ENCODE measurements at regions not wholly inside any gene's neighbourhood (a gene's known extent, or its start where the extent isn't known, plus 50 kb on each side); places are given as distances from the start of the nearest gene placed in this dataset.

DNA sequence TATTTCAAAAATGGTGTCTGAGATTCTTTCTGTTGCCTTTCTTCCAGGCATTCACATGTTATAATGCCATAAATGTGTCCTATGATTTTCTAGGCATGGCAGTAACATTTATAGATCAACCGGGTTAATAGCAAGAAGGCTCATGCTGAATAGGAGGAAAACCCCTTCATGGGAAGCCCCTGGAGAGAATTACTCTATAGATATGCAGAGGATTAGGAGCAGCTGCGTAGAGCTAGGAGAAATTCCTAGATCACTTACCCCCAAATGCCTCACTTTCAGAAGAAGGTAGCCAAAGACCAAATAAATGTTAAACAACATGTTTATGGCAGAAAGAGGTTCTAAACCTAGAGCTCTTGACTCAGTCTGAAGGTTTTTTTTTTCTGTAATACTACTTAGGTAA lies 153.4 kb upstream of the CTNNA2 start (continued):
- TF ChIP-seq, protein P1, sequence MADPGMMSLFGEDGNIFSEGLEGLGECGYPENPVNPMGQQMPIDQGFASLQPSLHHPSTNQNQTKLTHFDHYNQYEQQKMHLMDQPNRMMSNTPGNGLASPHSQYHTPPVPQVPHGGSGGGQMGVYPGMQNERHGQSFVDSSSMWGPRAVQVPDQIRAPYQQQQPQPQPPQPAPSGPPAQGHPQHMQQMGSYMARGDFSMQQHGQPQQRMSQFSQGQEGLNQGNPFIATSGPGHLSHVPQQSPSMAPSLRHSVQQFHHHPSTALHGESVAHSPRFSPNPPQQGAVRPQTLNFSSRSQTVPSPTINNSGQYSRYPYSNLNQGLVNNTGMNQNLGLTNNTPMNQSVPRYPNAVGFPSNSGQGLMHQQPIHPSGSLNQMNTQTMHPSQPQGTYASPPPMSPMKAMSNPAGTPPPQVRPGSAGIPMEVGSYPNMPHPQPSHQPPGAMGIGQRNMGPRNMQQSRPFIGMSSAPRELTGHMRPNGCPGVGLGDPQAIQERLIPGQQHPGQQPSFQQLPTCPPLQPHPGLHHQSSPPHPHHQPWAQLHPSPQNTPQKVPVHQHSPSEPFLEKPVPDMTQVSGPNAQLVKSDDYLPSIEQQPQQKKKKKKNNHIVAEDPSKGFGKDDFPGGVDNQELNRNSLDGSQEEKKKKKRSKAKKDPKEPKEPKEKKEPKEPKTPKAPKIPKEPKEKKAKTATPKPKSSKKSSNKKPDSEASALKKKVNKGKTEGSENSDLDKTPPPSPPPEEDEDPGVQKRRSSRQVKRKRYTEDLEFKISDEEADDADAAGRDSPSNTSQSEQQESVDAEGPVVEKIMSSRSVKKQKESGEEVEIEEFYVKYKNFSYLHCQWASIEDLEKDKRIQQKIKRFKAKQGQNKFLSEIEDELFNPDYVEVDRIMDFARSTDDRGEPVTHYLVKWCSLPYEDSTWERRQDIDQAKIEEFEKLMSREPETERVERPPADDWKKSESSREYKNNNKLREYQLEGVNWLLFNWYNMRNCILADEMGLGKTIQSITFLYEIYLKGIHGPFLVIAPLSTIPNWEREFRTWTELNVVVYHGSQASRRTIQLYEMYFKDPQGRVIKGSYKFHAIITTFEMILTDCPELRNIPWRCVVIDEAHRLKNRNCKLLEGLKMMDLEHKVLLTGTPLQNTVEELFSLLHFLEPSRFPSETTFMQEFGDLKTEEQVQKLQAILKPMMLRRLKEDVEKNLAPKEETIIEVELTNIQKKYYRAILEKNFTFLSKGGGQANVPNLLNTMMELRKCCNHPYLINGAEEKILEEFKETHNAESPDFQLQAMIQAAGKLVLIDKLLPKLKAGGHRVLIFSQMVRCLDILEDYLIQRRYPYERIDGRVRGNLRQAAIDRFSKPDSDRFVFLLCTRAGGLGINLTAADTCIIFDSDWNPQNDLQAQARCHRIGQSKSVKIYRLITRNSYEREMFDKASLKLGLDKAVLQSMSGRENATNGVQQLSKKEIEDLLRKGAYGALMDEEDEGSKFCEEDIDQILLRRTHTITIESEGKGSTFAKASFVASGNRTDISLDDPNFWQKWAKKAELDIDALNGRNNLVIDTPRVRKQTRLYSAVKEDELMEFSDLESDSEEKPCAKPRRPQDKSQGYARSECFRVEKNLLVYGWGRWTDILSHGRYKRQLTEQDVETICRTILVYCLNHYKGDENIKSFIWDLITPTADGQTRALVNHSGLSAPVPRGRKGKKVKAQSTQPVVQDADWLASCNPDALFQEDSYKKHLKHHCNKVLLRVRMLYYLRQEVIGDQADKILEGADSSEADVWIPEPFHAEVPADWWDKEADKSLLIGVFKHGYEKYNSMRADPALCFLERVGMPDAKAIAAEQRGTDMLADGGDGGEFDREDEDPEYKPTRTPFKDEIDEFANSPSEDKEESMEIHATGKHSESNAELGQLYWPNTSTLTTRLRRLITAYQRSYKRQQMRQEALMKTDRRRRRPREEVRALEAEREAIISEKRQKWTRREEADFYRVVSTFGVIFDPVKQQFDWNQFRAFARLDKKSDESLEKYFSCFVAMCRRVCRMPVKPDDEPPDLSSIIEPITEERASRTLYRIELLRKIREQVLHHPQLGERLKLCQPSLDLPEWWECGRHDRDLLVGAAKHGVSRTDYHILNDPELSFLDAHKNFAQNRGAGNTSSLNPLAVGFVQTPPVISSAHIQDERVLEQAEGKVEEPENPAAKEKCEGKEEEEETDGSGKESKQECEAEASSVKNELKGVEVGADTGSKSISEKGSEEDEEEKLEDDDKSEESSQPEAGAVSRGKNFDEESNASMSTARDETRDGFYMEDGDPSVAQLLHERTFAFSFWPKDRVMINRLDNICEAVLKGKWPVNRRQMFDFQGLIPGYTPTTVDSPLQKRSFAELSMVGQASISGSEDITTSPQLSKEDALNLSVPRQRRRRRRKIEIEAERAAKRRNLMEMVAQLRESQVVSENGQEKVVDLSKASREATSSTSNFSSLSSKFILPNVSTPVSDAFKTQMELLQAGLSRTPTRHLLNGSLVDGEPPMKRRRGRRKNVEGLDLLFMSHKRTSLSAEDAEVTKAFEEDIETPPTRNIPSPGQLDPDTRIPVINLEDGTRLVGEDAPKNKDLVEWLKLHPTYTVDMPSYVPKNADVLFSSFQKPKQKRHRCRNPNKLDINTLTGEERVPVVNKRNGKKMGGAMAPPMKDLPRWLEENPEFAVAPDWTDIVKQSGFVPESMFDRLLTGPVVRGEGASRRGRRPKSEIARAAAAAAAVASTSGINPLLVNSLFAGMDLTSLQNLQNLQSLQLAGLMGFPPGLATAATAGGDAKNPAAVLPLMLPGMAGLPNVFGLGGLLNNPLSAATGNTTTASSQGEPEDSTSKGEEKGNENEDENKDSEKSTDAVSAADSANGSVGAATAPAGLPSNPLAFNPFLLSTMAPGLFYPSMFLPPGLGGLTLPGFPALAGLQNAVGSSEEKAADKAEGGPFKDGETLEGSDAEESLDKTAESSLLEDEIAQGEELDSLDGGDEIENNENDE (IDR thresholded peaks at IDR 0.05; ENCODE audit: insufficient replicate concordance, low read length) = no peak
- TF ChIP-seq KDM1A (IDR thresholded peaks at IDR 0.05; ENCODE audit: borderline replicate concordance, low read length) (no peak), CHD2 (IDR thresholded peaks at IDR 0.05; ENCODE audit: low read length) (no peak), CREB1 (IDR thresholded peaks at IDR 0.05) (no peak)

All from H1 (cell line).